ENCODE measurements at regions not wholly inside any gene's neighbourhood (a gene's known extent, or its start where the extent isn't known, plus 50 kb on each side); places are given as distances from the start of the nearest gene placed in this dataset.

- CTCF ChIA-PET, result no interaction called here
- Mint-ChIP-seq H3K4me3 (ENCODE audit: low read depth, unreplicated experiment) (no peak overlapping the region), H3K27me3 (ENCODE audit: unreplicated experiment) (no peaks in the 10 kb centered on the region), H3K36me3 (ENCODE audit: insufficient read depth, unreplicated experiment) (no peaks in the 10 kb centered on the region), H3K4me1 (ENCODE audit: low read depth, unreplicated experiment) (peaks cover 10% of the 10 kb centered on the region), H3K27ac (ENCODE audit: unreplicated experiment) (no peak overlapping the region), H3K9me3 (ENCODE audit: low read depth, unreplicated experiment) (no peaks in the 10 kb centered on the region)
- BruUV-seq (replicated peaks), result no TSS peak
- no peak for DNase-seq
- TF ChIP-seq CTCF (IDR thresholded peaks at IDR 0.05; ENCODE audit: unreplicated experiment), result no peak
- intact Hi-C loops (cut with micrococcal nuclease; ENCODE audit: unreplicated experiment), result no loop called here
Measured at GRCh38 chr3:110859993-110860392, 211.6 kb upstream of the NECTIN3 start.

DNA sequence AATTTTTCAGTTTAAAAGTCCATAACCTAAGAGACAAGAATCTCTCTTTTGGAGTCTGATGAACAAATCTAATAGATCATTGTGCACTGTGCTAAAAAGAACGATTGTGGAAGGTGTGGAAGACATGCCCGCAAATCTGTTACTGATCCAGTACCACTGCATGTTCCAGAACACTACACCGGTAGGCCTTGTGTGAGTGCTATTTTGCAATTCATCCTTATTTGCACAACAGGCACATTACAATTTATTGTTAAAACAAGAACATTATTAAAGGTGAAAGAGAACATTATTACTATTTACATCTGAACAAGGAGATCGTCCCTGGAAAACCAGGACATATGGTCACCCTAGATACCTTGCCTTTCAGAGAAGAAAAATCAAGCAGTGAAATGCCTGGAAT is 205.7 kb upstream of the NECTIN3 start:
- CTCF ChIA-PET, result no interaction called here
- TF ChIP-seq CTCF (IDR thresholded peaks at IDR 0.05; ENCODE audit: unreplicated experiment), result no peak
- H3K36me3 Mint-ChIP-seq (ENCODE audit: insufficient read depth, unreplicated experiment), result no peaks in the 10 kb centered on the region
- H3K9me3 Mint-ChIP-seq (ENCODE audit: low read depth, unreplicated experiment), result peaks cover 2% of the 10 kb centered on the region
- H3K27me3 Mint-ChIP-seq (ENCODE audit: unreplicated experiment), result no peaks in the 10 kb centered on the region
- intact Hi-C loops (cut with micrococcal nuclease; ENCODE audit: unreplicated experiment), result no loop called here
- H3K4me3 Mint-ChIP-seq (ENCODE audit: low read depth, unreplicated experiment), result no peak overlapping the region
- no peaks in the 10 kb centered on the region for H3K4me1 Mint-ChIP-seq (ENCODE audit: low read depth, unreplicated experiment)
- no TSS peak for BruUV-seq (replicated peaks)
- DNase-seq, result no peak
- no peak overlapping the region for H3K27ac Mint-ChIP-seq (ENCODE audit: unreplicated experiment)

- no TSS peak for BruUV-seq (replicated peaks)
- Mint-ChIP-seq H3K27ac (ENCODE audit: unreplicated experiment) (no peak overlapping the region), H3K4me3 (ENCODE audit: low read depth, unreplicated experiment) (no peak overlapping the region), H3K36me3 (ENCODE audit: insufficient read depth, unreplicated experiment) (no peaks in the 10 kb centered on the region), H3K27me3 (ENCODE audit: unreplicated experiment) (no peaks in the 10 kb centered on the region), H3K4me1 (ENCODE audit: low read depth, unreplicated experiment) (no peaks in the 10 kb centered on the region), H3K9me3 (ENCODE audit: low read depth, unreplicated experiment) (peaks cover 2% of the 10 kb centered on the region)
- CTCF ChIA-PET, result no interaction called here
- intact Hi-C loops (cut with micrococcal nuclease; ENCODE audit: unreplicated experiment), result no loop called here
- no peak for DNase-seq
- no peak for TF ChIP-seq CTCF (IDR thresholded peaks at IDR 0.05; ENCODE audit: unreplicated experiment)
Measured at GRCh38 chr3:110868106-110868505, 203.5 kb upstream of the NECTIN3 start.

GRCh38 chr3:110869736-110870135 is 201.9 kb upstream of the NECTIN3 start:
- no peak for TF ChIP-seq CTCF (IDR thresholded peaks at IDR 0.05; ENCODE audit: unreplicated experiment)
- Mint-ChIP-seq H3K9me3 (ENCODE audit: low read depth, unreplicated experiment) (peaks cover 7% of the 10 kb centered on the region), H3K4me3 (ENCODE audit: low read depth, unreplicated experiment) (no peak overlapping the region), H3K36me3 (ENCODE audit: insufficient read depth, unreplicated experiment) (no peaks in the 10 kb centered on the region), H3K27me3 (ENCODE audit: unreplicated experiment) (no peaks in the 10 kb centered on the region), H3K4me1 (ENCODE audit: low read depth, unreplicated experiment) (no peaks in the 10 kb centered on the region), H3K27ac (ENCODE audit: unreplicated experiment) (no peak overlapping the region)
- intact Hi-C loops (cut with micrococcal nuclease; ENCODE audit: unreplicated experiment), result no loop called here
- no TSS peak for BruUV-seq (replicated peaks)
- CTCF ChIA-PET, result no interaction called here
- no peak for DNase-seq

DNA sequence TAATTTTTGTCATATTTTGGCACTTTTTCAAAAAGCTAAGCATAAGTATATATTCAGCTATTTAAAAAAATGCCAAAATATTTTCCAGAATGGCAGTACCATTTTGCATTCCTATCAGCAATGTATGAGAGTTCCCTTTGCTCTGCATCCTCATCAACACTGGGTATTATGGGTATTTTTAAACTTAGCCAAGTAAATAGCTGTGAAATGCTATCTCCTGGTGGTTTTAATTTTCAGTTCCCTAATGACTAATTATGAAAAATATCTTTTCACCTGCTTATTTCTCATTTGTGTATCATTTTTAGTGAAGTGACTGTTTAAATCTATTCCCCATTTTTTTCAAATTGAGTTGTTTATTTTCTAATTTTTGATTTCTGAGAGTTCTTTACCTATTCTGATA is 199.7 kb upstream of the NECTIN3 start:
- TF ChIP-seq CTCF (IDR thresholded peaks at IDR 0.05; ENCODE audit: unreplicated experiment), result no peak
- no peaks in the 10 kb centered on the region for H3K4me1 Mint-ChIP-seq (ENCODE audit: low read depth, unreplicated experiment)
- no peak overlapping the region for H3K27ac Mint-ChIP-seq (ENCODE audit: unreplicated experiment)
- intact Hi-C loops (cut with micrococcal nuclease; ENCODE audit: unreplicated experiment), result no loop called here
- no peaks in the 10 kb centered on the region for H3K36me3 Mint-ChIP-seq (ENCODE audit: insufficient read depth, unreplicated experiment)
- CTCF ChIA-PET, result no interaction called here
- no peaks in the 10 kb centered on the region for H3K27me3 Mint-ChIP-seq (ENCODE audit: unreplicated experiment)
- no peak for DNase-seq
- peaks cover 7% of the 10 kb centered on the region for H3K9me3 Mint-ChIP-seq (ENCODE audit: low read depth, unreplicated experiment)
- no peak overlapping the region for H3K4me3 Mint-ChIP-seq (ENCODE audit: low read depth, unreplicated experiment)
- BruUV-seq (replicated peaks), result no TSS peak

Measured in Calu3 (cell line).